Midbrain (tissue), 1 donor: ENCODE measurements at regions not wholly inside any gene's neighbourhood (a gene's known extent, or its start where the extent isn't known, plus 50 kb on each side); places are given as distances from the start of the nearest gene placed in this dataset.

Experiments used
- DNase-seq: peaks from one replicate; lab custom pipeline; 2025; lab: John Stamatoyannopoulos, UW

GRCh38 chr5:125326150-125326510 is 579.7 kb upstream of the ZNF608 start:
- no peak for DNase-seq

GRCh38 chr5:125327676-125328075 is 581.2 kb upstream of the ZNF608 start:
- DNase-seq = no peak

GRCh38 chr5:125331987-125332598 is 585.7 kb upstream of the ZNF608 start:
- no peak for DNase-seq

- DNase-seq = no peak
Measured at GRCh38 chr5:125333416-125333815, 587.0 kb upstream of the ZNF608 start.

- no peak for DNase-seq
Measured at GRCh38 chr5:125336401-125336800, 590.0 kb upstream of the ZNF608 start.

GRCh38 chr5:125337294-125337693 is 590.9 kb upstream of the ZNF608 start:
- DNase-seq = no peak

GRCh38 chr5:125338440-125339174 is 592.2 kb upstream of the ZNF608 start:
- DNase-seq = no peak

GRCh38 chr5:125341436-125341835 is 595.0 kb upstream of the ZNF608 start:
- no peak for DNase-seq

GRCh38 chr5:125343015-125343414 is 596.6 kb upstream of the ZNF608 start:
- no peak for DNase-seq

- no peak for DNase-seq
Measured at GRCh38 chr5:125346316-125346715, 599.9 kb upstream of the ZNF608 start.

GRCh38 chr5:125348221-125348692 is 601.8 kb upstream of the ZNF608 start:
- peak; percentile 62 for DNase-seq

- peak; percentile 60 for DNase-seq
Measured at GRCh38 chr5:125348936-125349831, 602.7 kb upstream of the ZNF608 start.

- DNase-seq = no peak
Measured at GRCh38 chr5:125357660-125358059, 611.2 kb upstream of the ZNF608 start.

GRCh38 chr5:125365747-125366146 is 619.3 kb upstream of the ZNF608 start:
- no peak for DNase-seq

- DNase-seq = no peak
Measured at GRCh38 chr5:125367702-125368101, 621.3 kb upstream of the ZNF608 start.

GRCh38 chr5:125370461-125371205 is 624.2 kb upstream of the ZNF608 start:
- no peak for DNase-seq

GRCh38 chr5:125372694-125373631 is 626.5 kb upstream of the ZNF608 start:
- DNase-seq = peak; percentile 68

GRCh38 chr5:125375143-125375542 is 628.7 kb upstream of the ZNF608 start:
- DNase-seq = no peak

- no peak for DNase-seq
Measured at GRCh38 chr5:125376059-125376641, 629.7 kb upstream of the ZNF608 start.

GRCh38 chr5:125377141-125377540 is 630.7 kb upstream of the ZNF608 start:
- DNase-seq = no peak
